Activated CD8-positive, alpha-beta memory T cell treated with anti-CD3 and anti-CD28 coated beads for 4 hours (primary cell): ENCODE measurements at regions not wholly inside any gene's neighbourhood (a gene's known extent, or its start where the extent isn't known, plus 50 kb on each side); places are given as distances from the start of the nearest gene placed in this dataset.

Experiments used
- DNase-seq, 2 donors: peaks; one replicate each; pipeline ENCODE4 v3.0.0-alpha.2; 2020; ENCODE audit warnings: low read depth in 2 of 2

GRCh38 chr6:44062771-44063560, 64.3 kb downstream of the MRPL14 start:
- DNase-seq: no peak

- no peak for DNase-seq
These were observed 65.0 kb downstream of the MRPL14 start for GRCh38 chr6:44062105-44062770.

GRCh38 chr6:44061375-44062104, 65.7 kb downstream of the MRPL14 start:
- no peak for DNase-seq

GRCh38 chr6:44060612-44061374, 66.5 kb downstream of the MRPL14 start:
- no peak for DNase-seq

DNA sequence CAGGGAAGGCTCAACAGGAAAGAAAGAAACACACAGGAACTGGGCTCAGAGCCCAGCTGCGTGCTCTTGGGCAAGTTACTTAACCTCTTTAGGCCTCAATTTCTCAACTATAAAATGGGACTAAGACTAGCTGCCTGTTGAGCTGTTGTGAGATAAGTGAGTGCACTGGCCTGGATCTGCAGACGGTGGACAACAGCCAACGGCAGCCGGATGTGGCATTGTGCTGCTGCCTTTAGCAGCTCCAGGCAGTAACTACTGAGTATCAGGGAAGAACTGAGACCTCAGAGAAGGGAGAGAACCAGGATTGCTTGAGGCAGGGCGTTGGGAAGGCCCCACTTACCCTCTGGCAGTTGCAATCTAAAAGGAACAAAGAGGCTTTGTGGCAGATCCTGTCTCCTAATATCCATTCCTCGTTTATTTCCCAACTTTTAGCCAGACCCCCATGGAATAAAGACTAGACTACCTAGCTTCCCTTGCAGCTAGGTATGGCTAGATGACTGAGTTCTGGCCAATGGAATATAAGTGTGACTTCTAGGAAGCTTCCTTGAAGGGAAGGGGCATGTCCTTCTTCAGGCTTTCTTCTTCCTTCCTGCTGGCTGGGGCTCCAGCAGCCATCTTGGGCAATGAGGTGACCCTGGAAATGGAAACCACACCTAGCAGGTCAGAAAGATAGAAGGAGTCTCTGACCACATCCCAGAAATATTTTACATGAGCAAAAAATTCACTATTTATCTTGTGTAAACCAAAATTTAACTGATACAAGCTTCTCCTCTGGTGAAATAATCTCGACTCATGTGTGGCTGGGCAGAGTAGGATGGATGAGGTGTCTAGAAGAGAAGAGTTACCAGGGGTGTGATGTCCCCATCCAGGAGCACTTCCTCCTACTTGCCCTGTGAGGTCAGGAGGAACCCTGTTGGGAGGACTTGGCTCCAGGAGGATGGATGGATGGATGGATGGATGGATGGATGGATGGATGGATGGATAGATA, 67.6 kb downstream of the MRPL14 start:
- no peak for DNase-seq

DNA sequence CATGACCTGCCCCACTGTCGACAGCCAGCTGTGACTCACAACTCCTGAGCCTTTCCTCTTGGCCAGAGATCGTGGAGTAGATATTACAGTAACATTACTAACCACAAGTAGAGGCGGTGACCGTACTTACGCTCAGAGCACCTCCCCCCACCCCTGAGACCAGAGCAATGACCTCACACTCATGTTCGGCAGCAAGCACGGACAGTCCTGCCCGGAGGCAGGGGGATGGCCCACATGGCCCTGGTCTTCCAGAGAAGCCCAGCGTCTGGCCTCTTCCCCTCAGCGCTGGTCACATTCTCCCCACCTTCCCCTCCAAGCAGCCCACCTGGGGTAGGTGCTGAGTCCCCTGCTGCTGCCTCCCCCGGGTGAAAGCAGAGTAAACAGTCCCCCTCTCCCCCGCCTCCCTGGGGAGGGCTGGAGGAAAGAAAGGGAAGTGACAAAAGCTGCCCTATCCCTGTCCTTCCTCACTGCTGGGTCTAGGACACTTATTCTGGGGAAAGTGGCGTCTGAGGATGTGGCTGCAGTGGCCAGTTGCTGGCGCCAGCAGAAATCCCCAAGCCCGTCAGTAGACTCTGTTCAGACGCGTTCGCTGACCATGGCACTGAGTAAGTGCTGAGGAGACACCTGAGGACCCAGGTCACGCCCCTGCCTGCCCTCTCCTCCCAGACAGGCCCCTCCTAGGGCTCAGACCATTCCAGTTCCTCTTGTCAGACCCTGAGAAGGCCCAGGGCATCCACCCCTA, 68.5 kb downstream of the MRPL14 start:
- DNase-seq: no peak

DNA sequence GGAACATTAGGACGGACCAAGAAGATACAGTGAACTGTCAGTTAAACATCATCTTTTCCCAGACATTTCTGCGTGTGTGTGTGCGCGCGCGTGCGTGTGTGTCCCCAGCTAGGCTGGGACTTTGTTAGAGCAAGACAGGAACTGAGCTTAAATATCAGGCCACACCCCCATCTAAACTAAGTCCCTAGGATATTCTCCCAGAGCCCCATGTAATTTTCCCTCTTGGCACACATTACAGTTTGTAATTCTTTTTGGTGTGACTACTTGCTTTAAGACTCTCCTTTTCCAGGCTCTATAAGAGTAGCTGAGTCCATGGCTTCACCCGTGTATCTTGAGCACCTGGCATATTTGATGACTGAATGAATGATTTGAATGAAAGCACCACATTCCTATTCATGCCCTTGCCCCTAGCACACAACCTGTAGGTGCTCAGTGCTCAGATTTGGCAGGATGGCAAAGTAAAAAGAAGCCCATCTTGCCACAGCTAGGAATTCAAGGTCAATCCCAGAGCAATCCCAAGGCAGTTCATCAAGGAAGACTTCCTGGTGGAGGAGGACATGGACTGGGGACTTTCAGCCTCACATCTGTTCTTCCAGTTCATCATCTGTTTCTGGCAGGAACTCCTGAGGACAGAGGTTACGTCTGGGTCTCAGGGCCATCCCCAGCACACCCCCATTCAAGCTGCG, 69.2 kb downstream of the MRPL14 start:
- DNase-seq: no peak

DNA sequence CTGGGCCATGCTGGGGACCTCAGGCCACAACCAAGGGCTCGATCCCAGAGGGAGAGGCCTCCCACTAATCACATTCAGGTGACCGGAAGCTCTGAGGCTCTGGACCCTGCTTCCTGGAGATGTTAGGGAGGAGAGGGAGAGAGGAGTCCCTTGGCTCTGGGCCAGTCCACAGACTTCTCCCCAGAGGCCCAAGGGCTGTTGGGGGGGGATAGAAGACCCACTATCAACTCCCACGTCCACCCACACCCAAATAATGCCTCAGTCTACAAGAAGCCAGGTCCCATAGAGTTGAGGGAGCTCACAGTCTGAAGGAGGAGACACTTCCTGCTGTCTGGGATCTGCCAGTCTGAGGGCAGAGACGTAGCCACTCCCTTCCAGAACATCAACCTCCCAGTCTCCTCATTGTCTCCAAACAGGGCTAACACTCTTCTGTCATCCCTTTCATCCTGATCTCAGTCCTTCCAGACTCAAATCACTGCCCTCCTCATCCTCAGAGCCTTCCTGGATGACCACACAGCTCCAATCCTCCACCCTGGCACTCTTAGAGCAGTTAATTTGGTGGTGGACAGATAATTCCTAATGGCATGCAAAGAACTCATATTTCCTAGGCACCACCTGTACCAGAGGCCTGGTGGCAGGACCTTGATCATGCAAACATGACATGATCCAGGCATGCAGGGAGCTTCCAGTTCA, 69.9 kb downstream of the MRPL14 start:
- DNase-seq: no peak

DNA sequence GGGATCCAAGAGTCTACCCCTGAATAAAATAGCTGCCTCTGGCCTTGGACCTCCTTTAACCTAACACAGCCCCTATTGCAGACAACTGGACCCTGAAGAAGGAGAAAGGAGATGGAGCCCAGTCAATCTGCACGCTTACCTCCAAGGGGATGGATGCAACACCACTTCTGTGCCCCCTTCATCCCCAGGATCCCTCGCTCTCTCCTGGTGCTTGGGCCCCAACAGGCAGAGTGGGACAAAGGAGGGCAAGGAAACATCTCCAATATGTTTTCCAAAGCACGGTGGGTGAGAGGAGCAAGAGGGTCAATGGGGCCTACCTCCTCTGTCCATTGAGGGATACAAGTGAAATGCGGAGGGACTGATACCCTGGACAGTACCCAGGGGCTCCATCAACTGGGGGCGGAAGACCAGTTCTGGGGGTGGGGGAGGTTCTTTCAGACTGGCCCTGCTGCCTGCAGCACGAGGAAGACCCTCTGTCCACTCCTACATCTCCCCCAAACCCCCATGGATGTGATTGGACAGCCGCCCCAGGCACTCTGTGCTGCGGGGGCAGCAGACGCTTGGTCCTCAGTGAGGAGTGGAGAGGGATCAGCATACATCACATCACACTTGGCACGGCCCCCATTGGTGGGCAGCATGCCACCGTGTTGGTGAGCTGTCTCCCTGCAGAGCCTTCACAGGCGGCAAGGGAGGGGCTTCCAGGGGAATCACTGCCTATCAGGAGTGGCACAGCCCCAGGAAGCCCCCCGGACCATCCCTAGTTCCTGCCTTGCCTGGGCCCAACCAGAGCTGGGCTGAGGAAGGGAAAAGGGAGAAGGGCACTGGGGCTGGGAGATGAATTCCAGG, 70.6 kb downstream of the MRPL14 start:
- no peak for DNase-seq

GRCh38 chr6:44054721-44055559, 72.3 kb downstream of the MRPL14 start:
- no peak for DNase-seq

DNA sequence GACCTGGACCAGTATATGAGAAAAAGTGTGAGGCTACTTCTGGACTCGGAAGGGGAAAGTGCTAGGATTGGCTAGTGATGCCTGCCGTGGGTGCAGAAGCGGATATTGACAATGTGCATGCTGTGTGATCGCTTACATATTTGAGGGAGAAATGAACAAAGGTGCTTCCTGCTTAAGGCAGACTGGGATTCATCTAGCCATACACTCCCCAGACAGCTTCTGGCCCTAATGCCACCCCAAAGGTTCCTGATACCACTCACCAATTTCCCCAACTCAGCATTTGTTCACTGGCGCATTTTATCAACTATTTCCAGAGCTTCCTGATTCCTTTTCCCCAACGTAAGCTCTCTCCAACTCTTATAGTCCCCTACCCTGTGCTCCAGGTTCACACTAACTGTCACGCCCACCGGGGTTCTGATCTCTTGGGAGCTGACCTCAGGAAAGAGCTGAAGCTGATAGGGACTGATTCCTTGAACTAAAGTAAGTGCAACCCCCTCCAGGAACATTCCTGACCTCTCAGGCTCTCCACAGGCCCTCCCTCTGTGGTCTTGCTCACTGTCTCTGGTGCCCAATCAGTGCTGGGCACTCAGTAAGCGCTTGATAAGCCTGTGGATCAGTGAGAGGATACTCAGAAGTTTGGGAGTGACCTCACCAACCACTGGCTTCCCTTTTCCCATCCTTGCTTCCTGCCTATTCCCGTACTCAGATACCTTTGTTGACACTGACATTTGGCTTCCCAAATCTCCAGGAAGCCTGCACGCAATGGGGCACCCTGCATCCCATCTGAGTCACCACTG, 73.3 kb downstream of the MRPL14 start:
- DNase-seq: no peak

DNA sequence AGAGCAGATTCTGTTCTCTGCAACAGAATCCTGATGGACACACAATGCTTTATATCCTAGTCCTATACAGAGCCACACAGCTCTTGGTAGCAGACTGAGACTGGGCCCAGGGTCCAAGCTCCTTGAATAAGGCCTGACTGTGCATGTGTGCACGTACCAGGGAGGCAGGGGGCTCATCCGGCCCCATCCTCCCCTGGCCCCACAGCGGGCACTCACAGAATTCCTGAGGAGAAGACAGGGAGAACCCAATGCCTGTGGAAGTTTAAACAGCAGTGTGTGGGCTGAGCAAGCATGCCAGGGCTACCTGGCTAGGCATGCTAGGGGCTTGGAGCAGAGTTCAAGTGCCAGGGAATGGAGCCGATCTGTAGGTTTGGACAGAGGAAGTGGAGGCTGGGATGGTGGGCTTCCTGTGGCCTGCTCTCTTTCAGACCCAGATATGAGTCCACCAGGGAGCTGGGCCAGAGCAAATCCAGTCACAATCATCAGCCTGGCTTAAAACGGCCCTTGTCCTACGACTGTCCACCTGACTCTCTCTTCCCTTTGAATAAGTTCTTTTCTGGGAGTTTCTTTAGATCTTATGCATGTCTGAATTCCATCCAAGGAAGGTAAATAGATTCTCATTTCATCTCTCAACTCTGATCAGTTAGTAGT, 74.0 kb downstream of the MRPL14 start:
- no peak for DNase-seq

DNA sequence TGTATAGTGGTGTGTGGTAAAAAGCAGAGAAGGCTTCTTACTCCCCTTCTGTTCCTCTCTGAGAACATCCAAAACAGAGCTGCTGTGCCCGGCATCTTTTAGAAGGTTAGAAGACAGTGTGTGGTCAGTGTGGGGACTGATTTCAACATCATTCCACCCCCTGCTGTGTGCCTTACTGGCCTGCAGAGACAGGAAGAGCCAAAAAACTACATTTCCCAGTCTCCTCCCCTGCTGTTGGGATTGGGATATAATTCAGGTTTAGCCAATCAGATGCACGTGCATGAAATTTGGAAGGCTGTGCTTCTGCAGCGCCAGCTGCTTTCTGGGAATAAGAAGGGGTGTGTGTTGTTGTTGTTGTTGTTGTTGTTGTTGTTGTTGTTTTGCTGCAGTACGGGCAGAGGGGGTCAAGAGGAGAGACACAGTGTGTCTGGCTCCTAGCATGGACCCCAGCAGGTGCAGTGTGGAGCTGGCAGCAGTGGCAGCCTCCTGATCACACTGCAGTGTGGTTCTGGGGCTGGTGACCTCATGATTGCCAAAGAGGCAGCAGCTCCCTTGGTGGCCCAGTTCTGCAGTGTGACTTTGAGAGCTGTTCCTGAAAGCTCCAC, 74.7 kb downstream of the MRPL14 start:
- DNase-seq: no peak

GRCh38 chr6:44051515-44051914, 75.7 kb downstream of the MRPL14 start:
- DNase-seq: no peak

- no peak for DNase-seq
These were observed 76.3 kb downstream of the MRPL14 start for GRCh38 chr6:44050872-44051505.
